ENCODE measurements at regions not wholly inside any gene's neighbourhood (a gene's known extent, or its start where the extent isn't known, plus 50 kb on each side); places are given as distances from the start of the nearest gene placed in this dataset.
"Not testable (repeated sequence)": the region's sequence is repeated elsewhere in the genome, so short reads cannot be mapped to it uniquely, and the experiment has no call there.

DNA sequence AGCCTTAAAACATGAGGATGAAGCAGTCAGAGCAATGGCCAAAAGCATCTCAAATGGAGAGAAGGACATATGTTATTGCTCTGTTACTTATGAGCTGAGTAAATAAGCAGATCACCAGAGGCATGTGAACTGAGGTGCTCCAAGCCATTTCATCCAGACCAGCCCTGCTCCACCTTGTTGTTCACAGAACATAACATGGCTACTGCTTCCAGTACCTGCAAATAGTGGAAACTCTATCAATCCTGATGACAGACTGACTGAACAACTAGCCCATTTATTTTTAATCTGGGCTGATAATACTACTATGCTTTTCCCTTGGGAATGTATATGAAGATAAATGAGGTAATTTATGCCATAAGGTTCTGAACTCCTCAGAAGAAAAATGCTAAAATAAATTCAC, 1164.7 kb downstream of the FAM181B start:
- no peaks in the 10 kb centered on the region for H3K27me3 ChIP-seq (ENCODE audit: control insufficient read depth, insufficient read depth, low read length)
- FAIRE-seq (no peak), DNase-seq (ENCODE audit: low read depth) (no peak)
- TF ChIP-seq, protein P1, sequence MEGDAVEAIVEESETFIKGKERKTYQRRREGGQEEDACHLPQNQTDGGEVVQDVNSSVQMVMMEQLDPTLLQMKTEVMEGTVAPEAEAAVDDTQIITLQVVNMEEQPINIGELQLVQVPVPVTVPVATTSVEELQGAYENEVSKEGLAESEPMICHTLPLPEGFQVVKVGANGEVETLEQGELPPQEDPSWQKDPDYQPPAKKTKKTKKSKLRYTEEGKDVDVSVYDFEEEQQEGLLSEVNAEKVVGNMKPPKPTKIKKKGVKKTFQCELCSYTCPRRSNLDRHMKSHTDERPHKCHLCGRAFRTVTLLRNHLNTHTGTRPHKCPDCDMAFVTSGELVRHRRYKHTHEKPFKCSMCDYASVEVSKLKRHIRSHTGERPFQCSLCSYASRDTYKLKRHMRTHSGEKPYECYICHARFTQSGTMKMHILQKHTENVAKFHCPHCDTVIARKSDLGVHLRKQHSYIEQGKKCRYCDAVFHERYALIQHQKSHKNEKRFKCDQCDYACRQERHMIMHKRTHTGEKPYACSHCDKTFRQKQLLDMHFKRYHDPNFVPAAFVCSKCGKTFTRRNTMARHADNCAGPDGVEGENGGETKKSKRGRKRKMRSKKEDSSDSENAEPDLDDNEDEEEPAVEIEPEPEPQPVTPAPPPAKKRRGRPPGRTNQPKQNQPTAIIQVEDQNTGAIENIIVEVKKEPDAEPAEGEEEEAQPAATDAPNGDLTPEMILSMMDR (IDR thresholded peaks at IDR 0.05; ENCODE audit: insufficient read depth, low read length, severe bottlenecking): no peak
- no peak overlapping the region for H3K4me3 ChIP-seq (ENCODE audit: low read depth, low read length)
- no peaks in the 10 kb centered on the region for H3K36me3 ChIP-seq (ENCODE audit: control insufficient read depth, insufficient read depth, low read length)

DNA sequence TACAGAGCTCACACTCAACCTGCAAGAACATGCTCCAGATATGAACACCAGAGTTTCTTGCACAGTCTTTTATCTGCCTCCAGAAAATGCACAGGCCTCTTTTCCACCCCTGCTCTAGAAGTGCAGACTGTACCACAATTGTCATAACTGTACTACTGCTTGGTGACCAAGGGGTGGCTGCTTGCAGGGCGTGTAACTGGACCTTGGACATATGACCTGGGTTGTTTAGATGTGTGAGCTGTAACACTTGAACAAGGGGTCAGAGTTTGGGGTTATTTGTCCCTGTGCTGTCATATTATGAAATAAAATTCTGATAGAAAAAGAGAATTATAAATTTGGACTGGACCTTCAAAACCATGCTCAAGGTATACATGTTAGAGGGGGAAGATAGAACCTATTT, 1185.5 kb downstream of the FAM181B start:
- H3K27me3 ChIP-seq (ENCODE audit: control insufficient read depth, insufficient read depth, low read length): no peaks in the 10 kb centered on the region
- TF ChIP-seq, protein P1 (IDR thresholded peaks at IDR 0.05; ENCODE audit: insufficient read depth, low read length, severe bottlenecking): no peak
- FAIRE-seq: no peak
- H3K4me3 ChIP-seq (ENCODE audit: low read depth, low read length): no peak overlapping the region
- no peak for DNase-seq (ENCODE audit: low read depth)
- H3K36me3 ChIP-seq (ENCODE audit: control insufficient read depth, insufficient read depth, low read length): no peaks in the 10 kb centered on the region

DNA sequence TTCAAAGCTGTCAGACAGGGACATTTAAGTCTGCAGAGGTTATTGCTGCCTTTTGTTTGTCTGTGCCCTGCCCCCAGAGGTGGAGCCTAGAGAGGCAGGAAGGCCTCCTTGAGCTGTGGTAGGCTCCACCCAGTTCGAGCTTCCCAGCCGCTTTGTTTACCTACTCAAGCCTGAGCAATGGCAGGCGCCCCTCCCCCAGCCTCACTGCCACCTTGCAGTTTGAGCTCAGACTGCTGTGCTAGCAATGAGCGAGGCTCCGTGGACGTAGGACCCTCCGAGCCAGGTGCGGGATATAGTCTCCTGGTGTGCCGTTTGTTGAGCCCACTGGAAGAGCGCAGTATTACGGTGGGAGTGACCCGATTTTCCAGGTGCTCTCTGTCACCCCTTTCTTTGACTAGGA, 1193.9 kb downstream of the FAM181B start:
- H3K27me3 ChIP-seq (ENCODE audit: control insufficient read depth, insufficient read depth, low read length); H3K4me3 ChIP-seq (ENCODE audit: low read depth, low read length); FAIRE-seq; DNase-seq (ENCODE audit: low read depth); H3K36me3 ChIP-seq (ENCODE audit: control insufficient read depth, insufficient read depth, low read length): not testable (repeated sequence)

DNA sequence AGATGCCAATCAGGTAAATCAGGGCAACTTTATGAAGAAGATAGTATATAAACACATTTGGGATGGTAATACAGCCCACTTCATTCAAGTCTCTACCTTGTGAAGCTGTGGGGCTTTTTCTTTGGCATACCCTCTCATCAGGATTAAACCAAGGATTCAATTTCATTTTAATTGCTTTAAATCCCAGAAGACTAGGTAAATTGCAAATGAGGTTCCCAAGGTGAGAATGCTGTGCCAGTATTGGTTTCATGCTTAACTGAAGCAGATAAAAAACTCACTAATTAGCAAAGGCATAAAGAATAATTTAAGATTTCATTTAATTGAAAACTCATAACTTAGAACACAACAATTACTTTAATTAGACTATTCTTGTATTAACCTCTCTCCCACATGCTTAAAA, 1218.1 kb downstream of the FAM181B start:
- FAIRE-seq: no peak
- no peak for DNase-seq (ENCODE audit: low read depth)
- no peaks in the 10 kb centered on the region for H3K36me3 ChIP-seq (ENCODE audit: control insufficient read depth, insufficient read depth, low read length)

DNA sequence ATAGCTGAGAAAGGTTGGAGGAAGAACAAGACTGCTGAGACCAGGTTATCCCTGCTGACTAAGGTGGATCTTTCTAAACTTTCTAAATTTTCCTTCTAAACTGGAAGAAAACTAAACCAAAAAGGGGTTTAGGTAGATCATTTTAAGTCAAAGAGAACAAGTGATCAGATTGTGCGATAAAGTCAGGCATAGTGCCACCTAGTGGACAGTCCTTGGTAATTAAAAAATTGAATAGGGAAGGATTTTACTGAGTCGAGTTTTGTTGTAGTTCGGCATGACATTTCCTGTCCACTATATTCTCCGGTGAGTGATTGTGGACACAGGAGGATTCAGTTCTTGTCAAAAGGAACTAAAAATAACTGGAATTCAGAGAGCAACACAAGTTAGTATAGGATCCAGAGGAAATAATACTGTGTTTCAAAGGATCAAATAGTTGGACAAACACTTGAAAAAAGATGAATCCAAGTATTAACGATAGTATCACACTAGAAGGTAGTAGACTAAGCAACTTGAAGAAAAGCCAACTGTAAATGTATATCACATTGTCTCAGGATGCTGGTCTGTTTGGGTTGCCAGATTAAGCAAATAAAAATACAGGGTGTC, 1236.4 kb downstream of the FAM181B start:
- TF ChIP-seq, protein P1 (IDR thresholded peaks at IDR 0.05; ENCODE audit: insufficient read depth, low read length, severe bottlenecking): peak; percentile 61
- H3K4me3 ChIP-seq (ENCODE audit: low read depth, low read length): no peak overlapping the region
- no peaks in the 10 kb centered on the region for H3K36me3 ChIP-seq (ENCODE audit: control insufficient read depth, insufficient read depth, low read length)
- no peaks in the 10 kb centered on the region for H3K27me3 ChIP-seq (ENCODE audit: control insufficient read depth, insufficient read depth, low read length)
- no peak for FAIRE-seq
- DNase-seq (ENCODE audit: low read depth): peak; percentile 38

More for the DNA sequence above, 1218.1 kb downstream of the FAM181B start:
- Histone ChIP-seq H3K4me3 (ENCODE audit: low read depth, low read length) (no peak overlapping the region), H3K27me3 (ENCODE audit: control insufficient read depth, insufficient read depth, low read length) (no peaks in the 10 kb centered on the region)
- TF ChIP-seq, protein P1 (IDR thresholded peaks at IDR 0.05; ENCODE audit: insufficient read depth, low read length, severe bottlenecking): no peak

DNA sequence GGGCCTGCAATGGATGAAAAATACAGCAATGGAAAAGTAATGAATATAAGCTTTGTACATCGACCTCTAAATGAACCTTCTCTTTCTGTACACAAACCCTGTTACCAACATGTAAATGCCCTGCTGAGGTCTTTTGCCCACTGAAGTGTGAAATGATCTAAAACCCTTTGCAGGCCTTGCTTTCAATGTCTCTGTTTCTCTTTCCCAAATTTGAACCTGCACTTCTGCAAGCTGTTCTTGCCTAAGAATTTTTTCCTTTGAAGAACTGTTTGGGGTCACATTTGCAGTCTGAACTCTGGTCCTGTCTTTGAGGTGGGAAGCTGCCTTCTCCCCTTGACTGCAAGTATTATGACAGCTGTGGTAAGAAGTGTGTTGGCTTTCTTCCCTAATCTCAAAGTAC, 1237.1 kb downstream of the FAM181B start:
- no peaks in the 10 kb centered on the region for H3K36me3 ChIP-seq (ENCODE audit: control insufficient read depth, insufficient read depth, low read length)
- no peak for DNase-seq (ENCODE audit: low read depth)
- FAIRE-seq: no peak
- H3K4me3 ChIP-seq (ENCODE audit: low read depth, low read length): no peak overlapping the region
- TF ChIP-seq, protein P1 (IDR thresholded peaks at IDR 0.05; ENCODE audit: insufficient read depth, low read length, severe bottlenecking): no peak
- H3K27me3 ChIP-seq (ENCODE audit: control insufficient read depth, insufficient read depth, low read length): no peaks in the 10 kb centered on the region
